Colonic mucosa (tissue), 4 donors: ENCODE measurements at regions not wholly inside any gene's neighbourhood (a gene's known extent, or its start where the extent isn't known, plus 50 kb on each side); places are given as distances from the start of the nearest gene placed in this dataset.
"Not testable (repeated sequence)": the region's sequence is repeated elsewhere in the genome, so short reads cannot be mapped to it uniquely, and the experiment has no call there.

Source experiments
- DNase-seq: peaks from one replicate; pipeline ENCODE4 v3.0.0-alpha.2; 2020
- H3K27ac ChIP-seq: fragments of 200-600 bp; one replicate; pipeline ENCODE4 v1.8.0; 2021
- H3K27me3 ChIP-seq: fragments of 200-600 bp; one replicate; pipeline ENCODE4 v1.8.0; 2021
- H3K36me3 ChIP-seq: fragments of 200-600 bp; one replicate; pipeline ENCODE4 v1.8.0; 2021
- H3K4me1 ChIP-seq: fragments of 200-600 bp; one replicate; pipeline ENCODE4 v1.8.0; 2021; ENCODE audit warnings: mild to moderate bottlenecking
- H3K4me3 ChIP-seq: fragments of 200-600 bp; one replicate; pipeline ENCODE4 v1.8.0; 2021
- H3K9ac ChIP-seq, 2 donors: one replicate each; pipeline ENCODE4 v1.7.0; 2013; ENCODE audit warnings: control low read depth in 2 of 2, low read depth in 2 of 2, low read length in 2 of 2
- H3K9me3 ChIP-seq: fragments of 200-600 bp; one replicate; pipeline ENCODE4 v1.8.0; 2021
- CTCF ChIP-seq: fragments of 200-600 bp; IDR thresholded peaks from one replicate; pipeline ENCODE4 v1.8.0; 2022; ENCODE audit warnings: antibody characterized with exemption, mild to moderate bottlenecking
- intact Hi-C: fragments of 100-400 bp; cut with DNase I; formaldehyde crosslinking; loops from one replicate; pipeline ENCODE4 v1.14.1; 2022
- donor health status: healthy.
- donor health status: DM: no; HTN: no; CAD: no.
- donor health status: DM: no; HTN: no; CAD: no.

GRCh38 chr15:88995449-88995848, 82.3 kb upstream of the MFGE8 start:
- Histone ChIP-seq H3K27ac (no peak overlapping the region), H3K4me3 (no peak overlapping the region), H3K27me3 (no peaks in the 10 kb centered on the region), H3K9me3 (no peaks in the 10 kb centered on the region), H3K4me1 (no peaks in the 10 kb centered on the region), H3K36me3 (no peaks in the 10 kb centered on the region), H3K9ac (no peak overlapping the region)
- intact Hi-C loops = no loop called here
- no peak for TF ChIP-seq CTCF
- DNase-seq = no peak

GRCh38 chr15:88997531-88997930, 84.4 kb upstream of the MFGE8 start:
- no peaks in the 10 kb centered on the region for H3K36me3 ChIP-seq
- no peak overlapping the region for H3K9ac ChIP-seq
- no peaks in the 10 kb centered on the region for H3K4me1 ChIP-seq
- no peaks in the 10 kb centered on the region for H3K9me3 ChIP-seq
- intact Hi-C loops = no loop called here
- TF ChIP-seq CTCF = no peak
- no peaks in the 10 kb centered on the region for H3K27me3 ChIP-seq
- H3K4me3 ChIP-seq = no peak overlapping the region
- no peak overlapping the region for H3K27ac ChIP-seq
- no peak for DNase-seq

GRCh38 chr15:88998980-88999713, 86.0 kb upstream of the MFGE8 start:
- DNase-seq = no peak
- Histone ChIP-seq H3K27ac (no peak overlapping the region), H3K4me3 (no peak overlapping the region), H3K36me3 (no peaks in the 10 kb centered on the region), H3K9me3 (no peaks in the 10 kb centered on the region), H3K4me1 (no peaks in the 10 kb centered on the region), H3K27me3 (no peaks in the 10 kb centered on the region), H3K9ac (no peak overlapping the region)
- TF ChIP-seq CTCF = no peak
- intact Hi-C loops = no loop called here

GRCh38 chr15:89001708-89002275, 86.5 kb upstream of the ABHD2 start:
- H3K27me3 ChIP-seq, intact Hi-C loops: not testable (repeated sequence)

GRCh38 chr15:89002281-89002761, 85.9 kb upstream of the ABHD2 start:
- no peaks in the 10 kb centered on the region for H3K27me3 ChIP-seq
- TF ChIP-seq CTCF = no peak
- no peaks in the 10 kb centered on the region for H3K4me1 ChIP-seq
- H3K4me3 ChIP-seq = no peak overlapping the region
- H3K36me3 ChIP-seq = no peaks in the 10 kb centered on the region
- no peak for DNase-seq
- H3K9me3 ChIP-seq = no peaks in the 10 kb centered on the region
- H3K27ac ChIP-seq = no peak overlapping the region
- intact Hi-C loops = no loop called here
- H3K9ac ChIP-seq = no peak overlapping the region

More at GRCh38 chr15:89001708-89002275, 86.5 kb upstream of the ABHD2 start:
- H3K4me1 ChIP-seq, H3K4me3 ChIP-seq, DNase-seq, H3K36me3 ChIP-seq, H3K9me3 ChIP-seq, H3K27ac ChIP-seq, H3K9ac ChIP-seq: not testable (repeated sequence)

GRCh38 chr15:89002830-89003229, 85.4 kb upstream of the ABHD2 start:
- Histone ChIP-seq H3K4me1 (no peaks in the 10 kb centered on the region), H3K36me3 (no peaks in the 10 kb centered on the region), H3K27ac (no peak overlapping the region), H3K4me3 (no peak overlapping the region), H3K9ac (no peak overlapping the region), H3K9me3 (no peaks in the 10 kb centered on the region), H3K27me3 (no peaks in the 10 kb centered on the region)
- TF ChIP-seq CTCF = no peak
- intact Hi-C loops = no loop called here
- DNase-seq = no peak
